ENCODE measurements at regions not wholly inside any gene's neighbourhood (a gene's known extent, or its start where the extent isn't known, plus 50 kb on each side); places are given as distances from the start of the nearest gene placed in this dataset.

- Mint-ChIP-seq H3K9me3 (peaks cover 3% of the 10 kb centered on the region), H3K36me3 (ENCODE audit: low read depth) (peaks cover 35% of the 10 kb centered on the region), H3K4me1 (peaks cover 5% of the 10 kb centered on the region), H3K27me3 (ENCODE audit: insufficient read depth) (no peaks in the 10 kb centered on the region), H3K27ac (no peak overlapping the region), H3K4me3 (no peak overlapping the region)
- Histone ChIP-seq H3K9me3 (ENCODE audit: control insufficient read depth, low read length) (no peaks in the 10 kb centered on the region), H3K4me3 (ENCODE audit: low read length) (no peak overlapping the region), H3K4me1 (ENCODE audit: control insufficient read depth, insufficient read depth, low read length) (no peaks in the 10 kb centered on the region), H3K9ac (ENCODE audit: extremely low read depth, low read length, poor library complexity, severe bottlenecking) (no peak overlapping the region), H3K27ac (ENCODE audit: low read depth, low read length) (no peak overlapping the region), H3K27me3 (ENCODE audit: control insufficient read depth, insufficient read depth, low read length, poor library complexity, severe bottlenecking) (no peaks in the 10 kb centered on the region), H3K36me3 (ENCODE audit: control insufficient read depth, insufficient read depth, low read length) (peaks cover 21% of the 10 kb centered on the region)
- WGBS, 2 experiments (ENCODE audit: insufficient coverage in 1 of 2, insufficient read length in 1 of 2) = 14 to 33% methylated on average over 1 of the region's 1 CpG
- peak; percentile 85 for TF ChIP-seq CTCF (conservative IDR thresholded peaks at IDR 0.05)
- DNase-seq = no peak
These were observed 110.9 kb upstream of the ANK2 start for GRCh38 chr4:112938461-112939058.

GRCh38 chr4:112939901-112940300, 109.6 kb upstream of the ANK2 start:
- peaks cover 11% of the 10 kb centered on the region for H3K9me3 ChIP-seq (ENCODE audit: control insufficient read depth, low read length)
- DNase-seq = no peak
- H3K4me1 ChIP-seq (ENCODE audit: control insufficient read depth, insufficient read depth, low read length) = no peaks in the 10 kb centered on the region
- H3K4me3 Mint-ChIP-seq = no peak overlapping the region
- no peak overlapping the region for H3K27ac ChIP-seq (ENCODE audit: low read depth, low read length)
- peaks cover 8% of the 10 kb centered on the region for H3K9me3 Mint-ChIP-seq
- H3K27me3 ChIP-seq (ENCODE audit: control insufficient read depth, insufficient read depth, low read length, poor library complexity, severe bottlenecking) = no peaks in the 10 kb centered on the region
- no peak for TF ChIP-seq CTCF (conservative IDR thresholded peaks at IDR 0.05)
- peaks cover 38% of the 10 kb centered on the region for H3K36me3 Mint-ChIP-seq (ENCODE audit: low read depth)
- no peaks in the 10 kb centered on the region for H3K27me3 Mint-ChIP-seq (ENCODE audit: insufficient read depth)
- 95 to 100% methylated on average over 2 to 4 of the region's 4 CpGs for WGBS, 2 experiments (ENCODE audit: insufficient coverage in 1 of 2, insufficient read length in 1 of 2)
- H3K9ac ChIP-seq (ENCODE audit: extremely low read depth, low read length, poor library complexity, severe bottlenecking) = no peak overlapping the region
- H3K4me1 Mint-ChIP-seq = peaks cover 5% of the 10 kb centered on the region
- H3K27ac Mint-ChIP-seq = no peak overlapping the region
- H3K36me3 ChIP-seq (ENCODE audit: control insufficient read depth, insufficient read depth, low read length) = peaks cover 23% of the 10 kb centered on the region
- H3K4me3 ChIP-seq (ENCODE audit: low read length) = no peak overlapping the region

GRCh38 chr4:112940336-112940735, 109.1 kb upstream of the ANK2 start:
- no peaks in the 10 kb centered on the region for H3K27me3 ChIP-seq (ENCODE audit: control insufficient read depth, insufficient read depth, low read length, poor library complexity, severe bottlenecking)
- H3K9me3 ChIP-seq (ENCODE audit: control insufficient read depth, low read length) = peaks cover 14% of the 10 kb centered on the region
- no peaks in the 10 kb centered on the region for H3K27me3 Mint-ChIP-seq (ENCODE audit: insufficient read depth)
- no peak overlapping the region for H3K27ac ChIP-seq (ENCODE audit: low read depth, low read length)
- no peak overlapping the region for H3K4me3 Mint-ChIP-seq
- H3K9me3 Mint-ChIP-seq = peaks cover 13% of the 10 kb centered on the region
- H3K4me1 Mint-ChIP-seq = peaks cover 5% of the 10 kb centered on the region
- H3K4me3 ChIP-seq (ENCODE audit: low read length) = no peak overlapping the region
- peaks cover 40% of the 10 kb centered on the region for H3K36me3 Mint-ChIP-seq (ENCODE audit: low read depth)
- H3K4me1 ChIP-seq (ENCODE audit: control insufficient read depth, insufficient read depth, low read length) = no peaks in the 10 kb centered on the region
- no peak overlapping the region for H3K27ac Mint-ChIP-seq
- peaks cover 22% of the 10 kb centered on the region for H3K36me3 ChIP-seq (ENCODE audit: control insufficient read depth, insufficient read depth, low read length)
- no peak for TF ChIP-seq CTCF (conservative IDR thresholded peaks at IDR 0.05)
- H3K9ac ChIP-seq (ENCODE audit: extremely low read depth, low read length, poor library complexity, severe bottlenecking) = no peak overlapping the region
- DNase-seq = no peak

All from endodermal cell (in vitro differentiated cells).